CD8-positive, alpha-beta memory T cell (primary cell): ENCODE measurements at regions not wholly inside any gene's neighbourhood (a gene's known extent, or its start where the extent isn't known, plus 50 kb on each side); places are given as distances from the start of the nearest gene placed in this dataset.
A peak's percentile ranks its signal among the peaks of the same experiment; 100 is the strongest.

ENCODE experiments used
- CTCF ChIA-PET: fragments of 350-600 bp; sonication (Branson Sonifier 250); formaldehyde crosslinking; loops from one replicate; lab custom pipeline; 2021; ENCODE audit warnings: antibody characterized with exemption; lab: Charles Lee
- POLR2A ChIA-PET: fragments of 350-600 bp; sonication (Branson Sonifier 250); formaldehyde crosslinking; loops from one replicate; lab custom pipeline; 2021; ENCODE audit warnings: antibody characterized with exemption; lab: Charles Lee
- DNase-seq, 5 donors: peaks; one replicate each; pipeline versions ENCODE4 v3.0.0 to v3.0.0-alpha.2; 2020 to 2022; ENCODE audit warnings: mixed read lengths in 1 of 5
- H3K27ac ChIP-seq: one replicate; pipeline ENCODE4 v1.7.0; 2013; ENCODE audit warnings: low read depth, mild to moderate bottlenecking, low read length, moderate library complexity
- H3K27me3 ChIP-seq: 2 replicates; pipeline ENCODE4 v1.7.0; 2013; ENCODE audit warnings: low read length, mild to moderate bottlenecking; ENCODE audit not compliant: insufficient read depth, poor library complexity, severe bottlenecking
- H3K36me3 ChIP-seq: 2 replicates; pipeline ENCODE4 v1.7.0; 2013; ENCODE audit warnings: mild to moderate bottlenecking, low read length, moderate library complexity; ENCODE audit not compliant: insufficient read depth
- H3K4me1 ChIP-seq: 2 replicates; pipeline ENCODE4 v1.7.0; 2013; ENCODE audit warnings: mild to moderate bottlenecking, low read length, moderate library complexity; ENCODE audit not compliant: insufficient read depth
- H3K4me3 ChIP-seq: 2 replicates; pipeline ENCODE4 v1.7.0; 2013; ENCODE audit warnings: mild to moderate bottlenecking, low read length
- H3K9me3 ChIP-seq: 2 replicates; pipeline ENCODE4 v1.7.0; 2013; ENCODE audit warnings: mild to moderate bottlenecking, low read length
- H3K27ac Mint-ChIP-seq, 8 donors: one replicate each; pipeline ENCODE4 v1.8.0; 2020 to 2021; ENCODE audit warnings: mixed read lengths in 8 of 8, mild to moderate bottlenecking in 6 of 8, inconsistent platforms in 3 of 8, moderate library complexity in 3 of 8
- H3K27me3 Mint-ChIP-seq, 2 donors: one replicate each; pipeline ENCODE4 v1.8.0; 2020 to 2021; ENCODE audit warnings: mixed read lengths in 2 of 2, mild to moderate bottlenecking in 1 of 2, moderate library complexity in 1 of 2
- H3K36me3 Mint-ChIP-seq, 3 donors: one replicate each; pipeline ENCODE4 v1.8.0; 2020 to 2021; ENCODE audit warnings: mixed read lengths in 3 of 3, inconsistent platforms in 1 of 3, mild to moderate bottlenecking in 1 of 3
- H3K4me1 Mint-ChIP-seq, 3 donors: one replicate each; pipeline ENCODE4 v1.8.0; 2020 to 2021; ENCODE audit warnings: mixed read lengths in 3 of 3, inconsistent platforms in 1 of 3, mild to moderate bottlenecking in 1 of 3
- H3K4me3 Mint-ChIP-seq, 7 donors: one replicate each; pipeline ENCODE4 v1.8.0; 2020 to 2021; ENCODE audit warnings: mixed read lengths in 7 of 7, mild to moderate bottlenecking in 6 of 7, moderate library complexity in 4 of 7, inconsistent platforms in 2 of 7
- H3K9me3 Mint-ChIP-seq, 5 donors: one replicate each; pipeline ENCODE4 v1.8.0; 2020 to 2022; ENCODE audit warnings: mixed read lengths in 5 of 5, mild to moderate bottlenecking in 3 of 5, moderate library complexity in 2 of 5, inconsistent platforms in 1 of 5

GRCh38 chr17:33499040-33499439, 205.9 kb upstream of the ASIC2 start:
- no peaks in the 10 kb centered on the region for H3K4me1 ChIP-seq
- no peaks in the 10 kb centered on the region for H3K36me3 ChIP-seq
- Mint-ChIP-seq H3K27ac (no peak overlapping the region), H3K9me3 (peaks cover 0 to 3% (median 0%) of the 10 kb centered on the region in 5 donors), H3K4me3 (no peak overlapping the region), H3K36me3 (no peaks in the 10 kb centered on the region), H3K27me3 (peaks cover 5 to 15% of the 10 kb centered on the region in 2 donors), H3K4me1 (no peaks in the 10 kb centered on the region)
- no peak overlapping the region for H3K4me3 ChIP-seq
- no peaks in the 10 kb centered on the region for H3K27me3 ChIP-seq
- H3K9me3 ChIP-seq = no peaks in the 10 kb centered on the region
- DNase-seq = no peak
- CTCF ChIA-PET = no interaction called here
- no peak overlapping the region for H3K27ac ChIP-seq
- POLR2A ChIA-PET = no interaction called here

DNA sequence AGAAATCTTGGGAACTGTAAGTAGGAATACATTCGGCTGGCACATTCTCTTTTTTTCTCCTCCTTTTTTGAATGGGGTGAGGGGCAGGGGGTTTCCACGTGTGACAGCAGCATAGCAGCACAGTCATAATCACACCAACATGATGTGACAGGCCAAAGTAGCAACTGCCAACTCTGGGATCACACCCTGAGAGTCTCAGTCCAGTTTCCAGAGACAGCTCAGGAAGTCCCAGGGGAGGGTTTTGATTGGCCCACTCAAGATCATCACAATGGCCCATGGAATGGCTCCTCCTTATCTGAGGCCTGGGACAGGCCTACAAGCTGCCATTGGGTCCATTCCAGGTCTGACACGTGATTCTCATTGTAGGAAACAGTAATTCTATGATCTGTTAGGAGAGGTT, 207.1 kb upstream of the ASIC2 start:
- Mint-ChIP-seq H3K4me1 (no peaks in the 10 kb centered on the region), H3K27me3 (peaks cover 5 to 25% of the 10 kb centered on the region in 2 donors), H3K27ac (no peak overlapping the region), H3K4me3 (no peak overlapping the region), H3K36me3 (no peaks in the 10 kb centered on the region), H3K9me3 (peaks cover 0 to 3% (median 0%) of the 10 kb centered on the region in 5 donors)
- no peak overlapping the region for H3K4me3 ChIP-seq
- H3K36me3 ChIP-seq = no peaks in the 10 kb centered on the region
- no peak for DNase-seq
- no peak overlapping the region for H3K27ac ChIP-seq
- no peaks in the 10 kb centered on the region for H3K4me1 ChIP-seq
- no peaks in the 10 kb centered on the region for H3K27me3 ChIP-seq
- POLR2A ChIA-PET = no interaction called here
- H3K9me3 ChIP-seq = no peaks in the 10 kb centered on the region
- CTCF ChIA-PET = no interaction called here

DNA sequence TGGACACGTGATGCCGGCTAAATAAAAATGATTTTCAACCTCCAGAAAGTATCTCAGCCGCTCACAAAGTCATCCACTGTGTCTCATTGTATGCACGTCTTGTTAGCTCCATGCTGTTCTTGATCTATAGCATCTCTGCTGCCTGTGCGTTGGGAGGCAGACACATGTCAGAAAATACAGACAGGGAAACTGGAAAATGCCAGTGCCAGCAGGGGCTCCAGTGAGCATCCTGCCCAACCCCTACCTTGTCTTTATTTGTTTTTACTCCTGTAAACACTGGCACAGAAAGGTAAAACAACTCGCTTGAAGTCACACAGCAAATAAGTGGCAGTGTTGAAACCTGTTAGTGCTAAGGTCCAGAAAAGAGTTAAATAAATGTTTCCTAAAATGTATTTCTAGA, 208.1 kb upstream of the ASIC2 start:
- Mint-ChIP-seq H3K27me3 (peaks cover 13 to 20% of the 10 kb centered on the region in 2 donors), H3K36me3 (no peaks in the 10 kb centered on the region), H3K27ac (no peak overlapping the region), H3K4me3 (no peak overlapping the region), H3K9me3 (peaks cover 0 to 3% (median 0%) of the 10 kb centered on the region in 5 donors), H3K4me1 (no peaks in the 10 kb centered on the region)
- Histone ChIP-seq H3K36me3 (no peaks in the 10 kb centered on the region), H3K27me3 (no peaks in the 10 kb centered on the region), H3K4me3 (no peak overlapping the region), H3K9me3 (no peaks in the 10 kb centered on the region), H3K27ac (no peak overlapping the region), H3K4me1 (no peaks in the 10 kb centered on the region)
- DNase-seq = no peak
- POLR2A ChIA-PET = no interaction called here
- CTCF ChIA-PET = no interaction called here

DNA sequence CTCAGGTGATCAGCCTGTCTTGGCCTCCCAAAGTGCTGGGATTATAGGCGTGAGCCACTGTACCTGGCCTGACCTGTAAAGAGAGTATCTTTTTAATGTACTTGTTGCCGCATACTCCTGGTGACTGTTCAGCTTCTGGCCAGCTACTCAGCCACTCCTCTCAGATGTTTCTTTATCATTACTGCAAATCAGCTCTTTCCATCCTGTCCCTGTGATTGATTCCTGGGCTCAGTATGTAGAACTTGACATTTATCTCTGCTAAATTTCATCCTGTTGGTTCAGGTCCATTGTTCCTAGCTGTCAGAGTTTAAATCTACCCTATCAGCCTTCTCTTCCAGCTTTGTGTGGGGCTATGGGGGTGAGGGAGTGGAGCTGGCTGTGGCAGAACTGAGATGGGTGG, 211.5 kb upstream of the ASIC2 start:
- no peak for DNase-seq
- H3K36me3 Mint-ChIP-seq = no peaks in the 10 kb centered on the region
- no peak overlapping the region for H3K27ac Mint-ChIP-seq
- H3K27me3 ChIP-seq = no peaks in the 10 kb centered on the region
- H3K4me3 ChIP-seq = no peak overlapping the region
- no peaks in the 10 kb centered on the region for H3K4me1 ChIP-seq
- H3K9me3 ChIP-seq = no peaks in the 10 kb centered on the region
- H3K9me3 Mint-ChIP-seq = peaks cover 0 to 3% (median 0%) of the 10 kb centered on the region in 5 donors
- no peak overlapping the region for H3K27ac ChIP-seq
- peaks cover 24 to 26% of the 10 kb centered on the region in 2 donors for H3K27me3 Mint-ChIP-seq
- ChIA-PET POLR2A (no interaction called here), CTCF (no interaction called here)
- peaks cover 0 to 9% (median 0%) of the 10 kb centered on the region in 3 donors for H3K4me1 Mint-ChIP-seq
- no peak overlapping the region for H3K4me3 Mint-ChIP-seq
- no peaks in the 10 kb centered on the region for H3K36me3 ChIP-seq

DNA sequence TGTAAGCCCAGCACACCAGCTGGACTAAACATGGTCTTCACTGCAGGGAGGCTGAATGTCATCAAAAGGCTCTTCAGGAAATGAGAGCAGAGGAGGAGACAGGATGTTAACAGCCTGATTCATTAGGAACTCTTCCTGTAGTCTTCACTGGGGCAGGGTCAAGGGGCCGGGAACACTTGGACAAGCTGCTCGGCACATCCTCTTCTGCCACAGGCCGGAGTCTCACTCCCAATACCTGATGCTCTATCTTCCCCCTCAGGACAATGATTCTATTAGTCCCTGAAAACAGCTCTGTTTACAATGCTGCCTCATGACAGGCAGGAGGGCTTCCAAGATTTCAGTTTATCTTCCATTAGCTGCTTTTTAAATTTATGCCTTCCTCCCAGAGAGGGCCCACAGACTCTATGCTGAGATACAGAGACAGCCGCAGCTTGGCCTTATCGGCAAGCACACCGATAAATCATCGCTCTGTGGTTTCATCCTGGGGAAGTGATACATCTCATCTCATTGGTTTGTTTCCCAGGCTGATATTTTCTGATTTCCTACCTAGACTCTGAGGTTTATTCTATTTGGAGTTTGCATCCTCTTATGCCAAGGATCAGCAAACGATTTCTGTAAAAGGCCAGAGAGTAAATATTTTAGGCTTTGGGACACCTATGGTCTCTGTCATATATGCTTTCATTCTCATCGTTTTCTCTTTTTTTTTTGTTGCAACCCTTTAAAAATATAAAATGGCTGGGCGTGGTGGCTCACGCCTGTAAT, 214.0 kb upstream of the ASIC2 start:
- no peak for DNase-seq
- Mint-ChIP-seq H3K4me1 (peaks cover 7 to 17% (median 7%) of the 10 kb centered on the region in 3 donors), H3K27me3 (peaks cover 21 to 22% of the 10 kb centered on the region in 2 donors), H3K9me3 (peaks cover 0 to 9% (median 0%) of the 10 kb centered on the region in 5 donors), H3K4me3 (no peak overlapping the region), H3K36me3 (no peaks in the 10 kb centered on the region), H3K27ac (no peak overlapping the region)
- CTCF ChIA-PET = no interaction called here
- POLR2A ChIA-PET = no interaction called here
- Histone ChIP-seq H3K4me1 (no peaks in the 10 kb centered on the region), H3K36me3 (no peaks in the 10 kb centered on the region), H3K9me3 (no peaks in the 10 kb centered on the region), H3K27ac (no peak overlapping the region), H3K4me3 (no peak overlapping the region), H3K27me3 (no peaks in the 10 kb centered on the region)

- ChIA-PET CTCF (no interaction called here), POLR2A (no interaction called here)
- H3K36me3 Mint-ChIP-seq = no peaks in the 10 kb centered on the region
Measured at GRCh38 chr17:33508215-33508614, 215.1 kb upstream of the ASIC2 start.

GRCh38 chr17:33509331-33509730, 216.2 kb upstream of the ASIC2 start:
- H3K4me3 Mint-ChIP-seq = no peak overlapping the region
- DNase-seq = no peak
- H3K27ac Mint-ChIP-seq = no peak overlapping the region
- ChIA-PET POLR2A (no interaction called here), CTCF (no interaction called here)
- Histone ChIP-seq H3K27ac (no peak overlapping the region), H3K4me1 (no peaks in the 10 kb centered on the region), H3K4me3 (no peak overlapping the region), H3K36me3 (no peaks in the 10 kb centered on the region), H3K9me3 (no peaks in the 10 kb centered on the region), H3K27me3 (no peaks in the 10 kb centered on the region)
- peaks cover 17 to 21% of the 10 kb centered on the region in 2 donors for H3K27me3 Mint-ChIP-seq
- H3K9me3 Mint-ChIP-seq = peaks cover 0 to 6% (median 0%) of the 10 kb centered on the region in 5 donors
- H3K36me3 Mint-ChIP-seq = no peaks in the 10 kb centered on the region
- H3K4me1 Mint-ChIP-seq = peaks cover 7 to 17% (median 7%) of the 10 kb centered on the region in 3 donors

More at GRCh38 chr17:33508215-33508614, 215.1 kb upstream of the ASIC2 start:
- no peak overlapping the region for H3K4me3 Mint-ChIP-seq
- no peak for DNase-seq
- peaks cover 21 to 22% of the 10 kb centered on the region in 2 donors for H3K27me3 Mint-ChIP-seq
- Histone ChIP-seq H3K4me1 (no peaks in the 10 kb centered on the region), H3K4me3 (no peak overlapping the region), H3K27me3 (no peaks in the 10 kb centered on the region), H3K36me3 (no peaks in the 10 kb centered on the region), H3K9me3 (no peaks in the 10 kb centered on the region), H3K27ac (no peak overlapping the region)
- peaks cover 0 to 10% (median 0%) of the 10 kb centered on the region in 5 donors for H3K9me3 Mint-ChIP-seq
- no peak overlapping the region for H3K27ac Mint-ChIP-seq
- H3K4me1 Mint-ChIP-seq = peaks cover 7 to 17% (median 7%) of the 10 kb centered on the region in 3 donors

GRCh38 chr17:33511670-33512069, 218.6 kb upstream of the ASIC2 start:
- no peaks in the 10 kb centered on the region for H3K27me3 ChIP-seq
- peak overlapping the region in 1 of 7 donors; percentile 6 for H3K4me3 Mint-ChIP-seq
- H3K27ac Mint-ChIP-seq = no peak overlapping the region
- H3K36me3 ChIP-seq = no peaks in the 10 kb centered on the region
- no peak for DNase-seq
- ChIA-PET CTCF (no interaction called here), POLR2A (no interaction called here)
- H3K4me3 ChIP-seq = no peak overlapping the region
- H3K36me3 Mint-ChIP-seq = no peaks in the 10 kb centered on the region
- H3K27ac ChIP-seq = no peak overlapping the region
- H3K4me1 ChIP-seq = no peaks in the 10 kb centered on the region
- no peaks in the 10 kb centered on the region for H3K9me3 ChIP-seq
- peaks cover 0 to 6% (median 0%) of the 10 kb centered on the region in 5 donors for H3K9me3 Mint-ChIP-seq
- H3K4me1 Mint-ChIP-seq = peaks cover 7 to 16% (median 7%) of the 10 kb centered on the region in 3 donors
- peaks cover 9 to 10% of the 10 kb centered on the region in 2 donors for H3K27me3 Mint-ChIP-seq
